ENCODE measurements at regions not wholly inside any gene's neighbourhood (a gene's known extent, or its start where the extent isn't known, plus 50 kb on each side); places are given as distances from the start of the nearest gene placed in this dataset.
A peak's percentile ranks its signal among the peaks of the same experiment; 100 is the strongest.

GRCh38 chr13:33340631-33341030 is 55.1 kb upstream of the STARD13 start:
- ATAC-seq (no peak), DNase-seq (no peak)
- Mint-ChIP-seq H3K27me3 (peaks cover under 1% of the 10 kb centered on the region), H3K4me1 (no peaks in the 10 kb centered on the region), H3K36me3 (ENCODE audit: low read depth) (peaks cover 3% of the 10 kb centered on the region), H3K4me3 (no peak overlapping the region), H3K27ac (no peak overlapping the region)
- no peaks in the 10 kb centered on the region for H3K9me3 ChIP-seq (ENCODE audit: control insufficient read depth, low read length, poor library complexity, severe bottlenecking)

DNA sequence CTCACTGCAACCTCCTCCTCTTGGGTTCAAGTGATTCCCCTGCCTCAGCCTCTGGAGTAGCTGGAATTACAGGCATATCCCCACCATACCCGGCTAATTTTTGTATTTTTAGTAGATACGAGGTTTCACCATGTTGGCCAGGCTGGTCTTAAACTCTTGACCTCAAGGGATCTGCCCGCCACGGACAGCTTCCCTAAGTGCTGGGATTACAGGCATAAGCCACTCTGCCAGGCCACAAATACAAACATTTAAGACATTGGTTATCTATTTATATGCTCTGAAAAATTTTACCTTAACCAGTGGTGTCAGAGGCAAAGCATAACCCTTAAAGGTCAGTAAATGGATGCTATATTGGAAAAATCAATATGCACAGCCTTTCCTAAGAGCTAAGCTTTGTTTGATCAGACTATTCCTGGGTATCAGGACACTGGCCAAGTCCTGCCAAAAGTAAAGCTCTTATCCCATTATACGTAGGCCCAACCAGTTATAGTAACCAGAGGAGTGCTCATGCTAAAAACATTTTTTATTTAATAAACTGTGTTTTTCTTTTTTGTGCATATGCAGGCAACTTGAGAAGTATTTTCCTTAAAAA is 56.4 kb upstream of the STARD13 start:
- no peaks in the 10 kb centered on the region for H3K4me1 Mint-ChIP-seq
- no peak overlapping the region for H3K4me3 Mint-ChIP-seq
- no peak for ATAC-seq
- peaks cover 7% of the 10 kb centered on the region for H3K27me3 Mint-ChIP-seq
- no peak overlapping the region for H3K27ac Mint-ChIP-seq
- H3K9me3 ChIP-seq (ENCODE audit: control insufficient read depth, low read length, poor library complexity, severe bottlenecking) = no peaks in the 10 kb centered on the region
- H3K36me3 Mint-ChIP-seq (ENCODE audit: low read depth) = peaks cover 3% of the 10 kb centered on the region
- DNase-seq = no peak

DNA sequence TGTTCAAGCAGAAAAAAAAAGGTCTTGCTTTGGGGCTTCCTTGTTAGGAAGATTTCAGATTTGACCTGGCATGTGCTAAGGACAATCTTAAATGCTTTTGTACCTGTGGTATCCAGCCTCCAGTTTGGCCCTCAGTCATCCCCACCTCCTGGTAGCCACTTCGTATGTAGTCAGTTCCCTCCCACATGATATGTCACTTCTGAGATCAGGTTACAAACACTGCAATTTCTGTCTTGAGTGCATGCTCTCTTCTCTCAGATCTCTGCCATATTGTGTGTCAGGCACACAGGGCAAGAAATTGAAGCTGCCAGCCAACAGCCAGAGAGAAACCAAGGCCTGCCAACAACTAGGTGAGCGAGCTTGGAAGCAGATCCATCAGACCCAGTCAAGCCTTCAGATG is 60.3 kb upstream of the STARD13 start:
- no peaks in the 10 kb centered on the region for H3K9me3 ChIP-seq (ENCODE audit: control insufficient read depth, low read length, poor library complexity, severe bottlenecking)
- H3K4me3 Mint-ChIP-seq = no peak overlapping the region
- H3K36me3 Mint-ChIP-seq (ENCODE audit: low read depth) = peaks cover 5% of the 10 kb centered on the region
- H3K27me3 Mint-ChIP-seq = peaks cover 30% of the 10 kb centered on the region
- H3K4me1 Mint-ChIP-seq = peaks cover 2% of the 10 kb centered on the region
- no peak for ATAC-seq
- no peak for DNase-seq
- H3K27ac Mint-ChIP-seq = no peak overlapping the region

DNA sequence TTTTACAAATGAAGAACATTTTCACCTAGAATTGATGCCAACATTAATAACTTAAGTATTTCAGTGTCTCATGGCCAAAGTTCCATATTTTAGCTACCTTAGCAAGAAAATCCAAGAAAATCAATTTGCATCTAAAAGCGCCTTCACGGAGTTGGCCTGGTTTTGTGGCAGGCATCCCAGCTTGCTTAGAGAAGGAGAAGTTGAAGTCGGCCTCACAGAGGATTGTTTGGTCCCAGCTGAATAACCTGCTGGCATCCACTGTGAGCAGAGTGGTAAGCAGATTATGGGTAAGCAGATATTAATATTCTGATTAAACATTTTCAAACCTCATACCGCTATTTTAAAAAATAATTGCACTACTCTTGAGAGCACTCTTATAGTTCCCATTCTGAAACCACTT is 62.3 kb upstream of the STARD13 start:
- Mint-ChIP-seq H3K27me3 (peaks cover 51% of the 10 kb centered on the region), H3K27ac (no peak overlapping the region), H3K4me1 (peaks cover 3% of the 10 kb centered on the region), H3K36me3 (ENCODE audit: low read depth) (peaks cover 4% of the 10 kb centered on the region), H3K4me3 (no peak overlapping the region)
- no peak for DNase-seq
- ATAC-seq = no peak
- H3K9me3 ChIP-seq (ENCODE audit: control insufficient read depth, low read length, poor library complexity, severe bottlenecking) = no peaks in the 10 kb centered on the region

GRCh38 chr13:33348366-33348765 is 62.8 kb upstream of the STARD13 start:
- H3K36me3 Mint-ChIP-seq (ENCODE audit: low read depth) = peaks cover 3% of the 10 kb centered on the region
- H3K4me1 Mint-ChIP-seq = peaks cover 3% of the 10 kb centered on the region
- DNase-seq (no peak), ATAC-seq (no peak)
- H3K9me3 ChIP-seq (ENCODE audit: control insufficient read depth, low read length, poor library complexity, severe bottlenecking) = no peaks in the 10 kb centered on the region
- peaks cover 56% of the 10 kb centered on the region for H3K27me3 Mint-ChIP-seq
- H3K4me3 Mint-ChIP-seq = no peak overlapping the region
- no peak overlapping the region for H3K27ac Mint-ChIP-seq

DNA sequence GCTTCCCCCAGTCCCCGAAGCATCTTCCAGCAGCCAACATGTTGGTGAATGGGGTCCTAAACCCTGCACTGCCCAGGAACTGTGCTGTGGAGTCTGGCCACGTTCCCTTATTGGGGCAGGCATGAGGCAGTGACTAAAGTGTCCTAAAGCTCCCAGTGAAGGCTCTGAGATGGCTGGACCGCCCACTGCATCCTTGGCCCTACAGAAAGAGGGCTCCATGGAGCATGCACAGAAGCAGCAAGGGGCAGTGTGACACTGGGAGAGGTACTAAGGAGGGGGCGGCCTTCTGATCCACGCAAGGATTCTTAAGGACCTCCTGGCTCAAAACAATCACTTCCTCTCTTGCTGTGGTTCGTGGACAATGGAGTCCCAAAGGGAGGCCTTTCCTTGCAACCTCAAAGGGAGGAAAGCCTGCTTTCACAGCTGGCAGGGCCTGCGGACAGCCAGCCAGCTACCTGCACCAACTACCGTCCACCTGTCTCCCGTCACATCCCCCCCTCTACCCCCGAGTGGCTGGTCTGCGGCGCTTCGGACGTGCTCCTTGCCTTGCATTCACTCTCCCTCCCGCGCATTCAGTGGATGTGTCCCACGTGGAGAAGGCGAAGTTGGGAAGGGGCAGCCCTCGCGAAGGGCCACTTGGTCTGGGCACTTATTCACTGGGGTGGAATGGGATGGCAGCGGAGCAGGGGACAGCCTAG is 63.9 kb upstream of the STARD13 start:
- Mint-ChIP-seq H3K27ac (no peak overlapping the region), H3K4me1 (peaks cover 3% of the 10 kb centered on the region), H3K4me3 (no peak overlapping the region), H3K27me3 (peaks cover 66% of the 10 kb centered on the region), H3K36me3 (ENCODE audit: low read depth) (peaks cover 3% of the 10 kb centered on the region)
- no peak for ATAC-seq
- no peak for DNase-seq
- no peaks in the 10 kb centered on the region for H3K9me3 ChIP-seq (ENCODE audit: control insufficient read depth, low read length, poor library complexity, severe bottlenecking)

DNA sequence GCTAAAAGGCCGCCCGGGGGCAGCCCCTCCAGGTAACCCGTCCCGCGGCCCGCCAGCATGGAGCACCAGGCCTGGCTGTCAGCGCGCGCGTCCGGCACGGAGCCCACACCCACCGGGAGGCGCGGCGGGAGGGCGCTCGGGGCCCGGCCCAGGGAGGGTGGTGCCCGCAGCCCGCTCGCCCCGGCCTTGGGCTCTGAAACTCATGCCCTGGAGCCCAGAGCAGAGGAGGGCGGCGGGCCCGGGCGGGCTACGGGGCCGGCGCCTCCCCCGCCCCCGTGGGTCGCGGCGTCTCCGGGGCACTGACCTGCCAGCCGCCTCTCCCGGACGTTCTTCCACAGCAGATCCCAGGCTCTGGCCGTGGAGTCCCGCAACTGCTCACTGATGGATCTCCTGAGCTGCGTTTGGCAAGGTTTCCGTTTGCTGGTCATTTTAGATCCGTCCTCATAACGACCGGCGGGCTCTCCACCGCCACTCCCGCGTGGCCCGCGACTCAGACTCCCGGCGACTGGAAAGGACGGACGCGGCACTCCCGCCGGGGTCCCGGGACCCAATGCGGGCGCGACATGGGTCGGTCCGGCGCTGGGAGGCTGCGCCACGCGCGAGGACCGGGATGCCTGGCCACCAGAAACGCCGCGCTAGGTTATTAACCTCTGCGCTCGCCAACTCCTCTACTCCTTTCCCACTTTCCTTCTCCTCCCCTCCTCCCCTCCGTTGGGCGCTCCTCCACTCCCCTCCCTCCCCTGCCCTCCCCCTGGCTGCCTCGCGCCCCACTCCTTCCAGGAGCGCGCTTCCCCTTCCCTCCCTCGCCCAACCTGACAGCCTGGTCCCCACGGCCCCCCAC is 64.7 kb upstream of the STARD13 start:
- DNase-seq (no peak), ATAC-seq (no peak)
- H3K27me3 Mint-ChIP-seq = peaks cover 70% of the 10 kb centered on the region
- no peak overlapping the region for H3K27ac Mint-ChIP-seq
- H3K4me1 Mint-ChIP-seq = peaks cover 3% of the 10 kb centered on the region
- H3K36me3 Mint-ChIP-seq (ENCODE audit: low read depth) = peaks cover 3% of the 10 kb centered on the region
- peak overlapping the region; percentile 8 for H3K4me3 Mint-ChIP-seq
- no peaks in the 10 kb centered on the region for H3K9me3 ChIP-seq (ENCODE audit: control insufficient read depth, low read length, poor library complexity, severe bottlenecking)

- H3K27ac Mint-ChIP-seq = no peak overlapping the region
- H3K4me3 Mint-ChIP-seq = no peak overlapping the region
- peaks cover 74% of the 10 kb centered on the region for H3K27me3 Mint-ChIP-seq
- peaks cover 3% of the 10 kb centered on the region for H3K36me3 Mint-ChIP-seq (ENCODE audit: low read depth)
- ATAC-seq (no peak), DNase-seq (no peak)
- H3K9me3 ChIP-seq (ENCODE audit: control insufficient read depth, low read length, poor library complexity, severe bottlenecking) = no peaks in the 10 kb centered on the region
- H3K4me1 Mint-ChIP-seq = peaks cover 3% of the 10 kb centered on the region
These were observed 65.8 kb upstream of the STARD13 start for GRCh38 chr13:33351319-33351718.

DNA sequence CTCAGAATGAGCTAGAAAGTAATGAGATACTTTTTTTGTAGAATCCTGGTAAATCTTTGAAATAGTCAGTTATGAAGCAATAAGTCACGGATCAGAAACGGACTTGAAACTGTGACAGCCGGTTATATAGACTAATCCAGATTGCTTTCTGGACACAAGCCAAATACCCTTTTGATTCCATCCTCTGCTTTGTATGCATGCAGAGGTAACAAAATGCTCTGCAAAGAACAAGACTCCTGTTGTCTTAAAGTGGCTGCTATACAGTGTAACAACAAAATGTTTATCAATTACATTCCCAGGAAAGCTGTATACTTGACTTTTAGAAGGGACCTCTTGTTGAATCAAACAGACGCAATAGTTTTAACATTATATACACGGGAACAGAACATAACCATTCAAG is 66.5 kb upstream of the STARD13 start:
- ATAC-seq = no peak
- peaks cover 3% of the 10 kb centered on the region for H3K36me3 Mint-ChIP-seq (ENCODE audit: low read depth)
- peaks cover 3% of the 10 kb centered on the region for H3K4me1 Mint-ChIP-seq
- DNase-seq = no peak
- no peaks in the 10 kb centered on the region for H3K9me3 ChIP-seq (ENCODE audit: control insufficient read depth, low read length, poor library complexity, severe bottlenecking)
- H3K27ac Mint-ChIP-seq = no peak overlapping the region
- H3K27me3 Mint-ChIP-seq = peaks cover 79% of the 10 kb centered on the region
- no peak overlapping the region for H3K4me3 Mint-ChIP-seq

DNA sequence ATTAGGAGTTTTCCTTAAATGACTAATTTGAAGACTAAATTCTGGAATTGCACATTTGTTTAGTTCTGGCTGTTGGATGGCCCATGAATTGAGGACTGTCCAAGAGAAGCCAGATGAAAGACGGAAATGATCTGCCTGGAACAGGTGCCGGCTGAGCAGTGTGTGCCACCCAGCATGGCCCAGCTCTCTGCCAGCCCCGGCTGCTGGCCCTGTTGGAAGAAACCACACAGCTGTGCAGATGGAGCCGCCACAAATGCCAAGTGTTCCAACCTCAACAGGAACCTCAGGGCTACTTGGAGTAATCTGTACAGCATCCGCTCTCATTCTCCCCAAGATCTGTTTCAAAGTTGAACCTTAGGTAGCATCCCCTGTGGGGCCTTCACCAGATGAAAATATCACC is 67.0 kb upstream of the STARD13 start:
- no peak overlapping the region for H3K27ac Mint-ChIP-seq
- peaks cover 83% of the 10 kb centered on the region for H3K27me3 Mint-ChIP-seq
- no peak for DNase-seq
- no peak for ATAC-seq
- no peak overlapping the region for H3K4me3 Mint-ChIP-seq
- no peaks in the 10 kb centered on the region for H3K9me3 ChIP-seq (ENCODE audit: control insufficient read depth, low read length, poor library complexity, severe bottlenecking)
- H3K36me3 Mint-ChIP-seq (ENCODE audit: low read depth) = peaks cover 3% of the 10 kb centered on the region
- H3K4me1 Mint-ChIP-seq = peaks cover 3% of the 10 kb centered on the region

DNA sequence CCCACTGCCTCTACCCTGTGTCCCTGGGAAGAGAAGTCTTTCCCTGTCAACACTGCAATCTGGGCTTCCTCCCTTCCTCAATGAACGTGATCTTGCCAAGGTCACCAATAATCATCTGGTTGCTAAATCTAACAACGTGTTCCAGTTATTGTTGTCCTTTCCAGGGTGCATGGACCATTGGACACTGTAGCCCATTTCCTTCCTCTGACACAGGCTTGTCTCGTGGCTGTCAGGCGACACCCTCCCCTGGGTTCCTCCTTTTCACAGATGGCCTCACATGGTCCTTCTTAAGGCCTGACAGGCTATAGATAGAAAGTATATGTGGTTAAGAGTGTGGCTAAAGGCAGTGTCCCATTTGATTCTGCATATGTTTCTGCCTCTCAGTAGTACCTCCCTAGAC is 67.7 kb upstream of the STARD13 start:
- Mint-ChIP-seq H3K27me3 (peaks cover 79% of the 10 kb centered on the region), H3K36me3 (ENCODE audit: low read depth) (peaks cover 3% of the 10 kb centered on the region), H3K4me3 (no peak overlapping the region), H3K27ac (no peak overlapping the region), H3K4me1 (peaks cover 3% of the 10 kb centered on the region)
- no peaks in the 10 kb centered on the region for H3K9me3 ChIP-seq (ENCODE audit: control insufficient read depth, low read length, poor library complexity, severe bottlenecking)
- ATAC-seq = peak; percentile 65
- no peak for DNase-seq

GRCh38 chr13:33353646-33354045 is 68.1 kb upstream of the STARD13 start:
- H3K27me3 Mint-ChIP-seq = peaks cover 75% of the 10 kb centered on the region
- no peak overlapping the region for H3K4me3 Mint-ChIP-seq
- ATAC-seq = no peak
- no peaks in the 10 kb centered on the region for H3K9me3 ChIP-seq (ENCODE audit: control insufficient read depth, low read length, poor library complexity, severe bottlenecking)
- peaks cover 3% of the 10 kb centered on the region for H3K36me3 Mint-ChIP-seq (ENCODE audit: low read depth)
- no peak for DNase-seq
- H3K27ac Mint-ChIP-seq = no peak overlapping the region
- peaks cover 3% of the 10 kb centered on the region for H3K4me1 Mint-ChIP-seq

DNA sequence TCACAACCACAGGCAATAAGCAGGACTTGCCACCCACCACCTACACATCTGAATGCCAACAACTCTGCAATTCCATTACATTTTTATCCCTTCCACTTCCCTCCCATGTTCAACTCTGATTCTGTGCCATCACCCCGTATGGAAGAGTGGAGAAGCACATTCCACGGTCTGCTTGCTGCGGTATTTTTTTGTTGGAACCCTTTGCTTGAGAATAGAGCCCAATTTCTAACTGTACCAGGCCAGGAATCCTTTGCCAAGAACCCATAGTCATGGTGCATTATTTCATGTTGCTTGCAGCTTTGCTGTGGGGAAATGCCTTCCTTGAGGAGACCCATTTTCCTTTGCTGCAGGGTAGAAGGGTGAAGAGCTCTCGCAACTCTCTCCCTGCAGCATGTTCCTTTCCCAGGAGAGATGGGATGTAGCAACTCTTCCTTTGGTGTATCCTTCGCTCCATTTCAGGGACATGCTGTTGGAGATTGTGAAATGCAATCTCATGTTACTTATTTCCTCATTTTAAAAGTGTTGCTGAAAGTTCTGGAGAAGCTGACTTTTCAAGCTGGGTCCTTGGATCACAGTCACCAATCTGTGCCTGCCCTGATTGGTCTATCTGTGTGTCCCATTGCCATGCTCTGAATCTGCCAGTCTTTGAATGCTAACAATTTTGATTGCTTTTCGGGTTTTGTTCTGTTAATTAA is 69.8 kb upstream of the STARD13 start:
- ATAC-seq (no peak), DNase-seq (no peak)
- H3K9me3 ChIP-seq (ENCODE audit: control insufficient read depth, low read length, poor library complexity, severe bottlenecking) = no peaks in the 10 kb centered on the region
- Mint-ChIP-seq H3K4me3 (no peak overlapping the region), H3K27ac (no peak overlapping the region), H3K36me3 (ENCODE audit: low read depth) (peaks cover 3% of the 10 kb centered on the region), H3K4me1 (peaks cover 3% of the 10 kb centered on the region), H3K27me3 (peaks cover 63% of the 10 kb centered on the region)

All from T-helper 17 cell (primary cell).